Left forelimb (tissue), 1 donor: ENCODE measurements at regions not wholly inside any gene's neighbourhood (a gene's known extent, or its start where the extent isn't known, plus 50 kb on each side); places are given as distances from the start of the nearest gene placed in this dataset.

Experiments
- DNase-seq: peaks from one replicate; pipeline ENCODE4 v3.0.0-alpha.2; 2018; ENCODE audit warnings: low spot score

- no peak for DNase-seq
Observed at GRCh38 chr3:7913283-7913682, 588.3 kb upstream of the LMCD1 start.

DNA sequence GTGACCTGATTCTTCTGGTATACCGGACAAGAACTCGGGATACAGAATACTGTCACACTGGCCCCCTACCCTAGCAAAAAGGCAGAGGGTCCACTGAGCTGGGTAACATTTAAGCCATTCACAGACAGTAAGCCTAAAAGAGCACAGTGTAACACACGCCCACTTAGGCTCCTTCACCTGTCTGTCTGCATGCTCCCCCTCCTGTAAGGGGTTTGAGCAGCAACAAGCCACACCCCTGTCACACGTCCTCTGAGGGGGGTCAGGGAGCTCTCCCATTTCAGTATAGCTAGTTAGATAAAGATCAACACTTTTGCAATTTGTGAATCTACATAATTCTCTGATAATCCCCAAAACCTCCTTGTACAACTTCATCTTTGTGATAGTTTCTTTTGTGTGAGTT lies 586.3 kb upstream of the LMCD1 start:
- no peak for DNase-seq

DNA sequence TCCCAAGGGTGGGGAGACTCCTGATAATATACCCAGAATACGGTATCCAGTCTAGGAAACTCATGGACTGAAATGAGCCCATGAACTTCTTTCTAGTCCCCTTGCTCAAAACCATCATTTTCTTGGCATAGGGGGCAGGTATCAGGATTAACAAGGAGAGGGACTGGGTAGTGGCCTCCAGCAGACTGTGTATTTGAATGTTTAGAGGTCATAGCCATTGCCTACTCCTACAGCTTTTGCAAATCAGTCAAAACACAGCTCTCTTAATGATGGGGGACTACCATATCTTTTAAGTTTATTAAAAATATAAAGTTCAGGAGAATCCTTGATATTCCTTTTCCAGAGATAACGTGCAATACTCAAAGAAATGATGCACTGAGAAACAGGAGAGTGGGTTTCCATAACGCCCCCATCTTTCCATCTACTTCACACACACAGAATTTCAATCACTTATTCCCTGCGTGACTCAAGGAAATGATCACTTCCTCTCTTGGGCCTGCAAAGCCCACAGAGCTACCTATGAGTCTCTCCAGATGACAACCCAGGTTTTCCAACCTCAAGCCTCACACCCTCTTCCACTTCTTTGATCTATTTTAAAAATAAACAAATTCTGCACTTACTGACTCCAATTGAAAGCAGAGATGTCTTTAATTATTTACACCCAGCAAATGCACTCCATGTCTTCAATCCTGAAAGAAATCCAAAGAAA lies 584.0 kb upstream of the LMCD1 start:
- no peak for DNase-seq

DNA sequence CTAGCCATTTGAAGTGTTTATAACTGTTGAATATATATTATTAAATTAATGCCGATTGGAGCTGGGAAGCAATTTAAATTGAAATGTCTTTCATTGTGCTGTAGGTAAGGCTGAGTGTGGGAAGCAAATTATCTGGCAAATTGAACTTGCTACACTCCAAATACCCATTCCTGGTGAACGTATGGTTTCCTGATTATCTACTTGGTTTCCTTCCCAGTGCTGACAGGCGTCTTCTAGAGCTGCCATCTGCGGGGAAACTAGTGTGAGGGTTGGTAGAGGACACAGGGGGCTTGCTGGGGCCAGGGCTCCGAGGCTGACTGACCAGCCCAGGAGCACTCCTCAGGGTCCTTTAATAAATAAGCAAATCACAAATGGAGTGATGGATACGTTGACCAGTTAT lies 581.4 kb upstream of the LMCD1 start:
- no peak for DNase-seq

DNA sequence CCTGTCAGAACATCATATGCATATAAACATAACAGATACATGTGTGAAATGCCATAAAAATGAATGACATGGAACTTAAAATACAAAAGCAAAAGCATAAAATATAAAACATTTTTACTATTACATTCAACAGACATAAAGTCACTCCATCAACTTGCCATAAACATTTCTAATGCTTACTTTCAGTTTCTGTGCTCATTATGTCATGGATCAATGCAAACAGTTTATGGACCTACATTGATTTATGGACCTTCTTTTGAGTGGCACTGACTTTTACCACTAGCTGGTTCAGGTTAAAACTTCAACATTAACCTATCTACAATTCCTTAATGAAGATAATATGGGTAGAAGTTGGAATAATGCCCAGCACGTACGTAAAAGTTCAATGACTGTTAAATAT lies 577.4 kb upstream of the LMCD1 start:
- DNase-seq = no peak

- no peak for DNase-seq
Observed at GRCh38 chr3:7927015-7927414, 574.6 kb upstream of the LMCD1 start.

DNA sequence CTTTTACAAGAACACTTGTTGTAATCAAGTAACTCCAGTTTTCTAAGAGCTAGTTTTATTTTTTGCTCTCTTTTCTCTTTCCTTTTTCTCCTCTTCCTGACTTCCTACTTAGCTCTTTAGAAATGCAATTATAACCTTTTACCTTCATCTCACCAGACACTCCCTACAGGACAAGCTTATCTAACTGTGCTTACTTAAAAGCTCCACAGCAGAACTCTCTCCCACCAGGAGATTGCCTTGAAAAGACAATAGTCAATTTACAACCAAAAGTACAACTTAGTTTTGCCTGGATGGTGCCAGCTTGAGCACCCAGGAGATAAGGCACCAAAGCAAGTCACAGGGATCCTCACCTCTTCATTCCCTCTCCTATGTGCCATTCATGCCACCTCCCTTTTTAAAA lies 573.8 kb upstream of the LMCD1 start:
- DNase-seq = no peak

GRCh38 chr3:7929319-7929889 lies 572.2 kb upstream of the LMCD1 start:
- no peak for DNase-seq

- no peak for DNase-seq
Observed at GRCh38 chr3:7934362-7934761, 567.3 kb upstream of the LMCD1 start.

- no peak for DNase-seq
Observed at GRCh38 chr3:7947930-7948329, 553.7 kb upstream of the LMCD1 start.

- DNase-seq = no peak
Observed at GRCh38 chr3:7950890-7951289, 550.7 kb upstream of the LMCD1 start.

GRCh38 chr3:7953449-7954014 lies 548.1 kb upstream of the LMCD1 start:
- DNase-seq = no peak

GRCh38 chr3:7957024-7957423 lies 544.6 kb upstream of the LMCD1 start:
- no peak for DNase-seq

- DNase-seq = no peak
Observed at GRCh38 chr3:7959094-7959493, 542.5 kb upstream of the LMCD1 start.

DNA sequence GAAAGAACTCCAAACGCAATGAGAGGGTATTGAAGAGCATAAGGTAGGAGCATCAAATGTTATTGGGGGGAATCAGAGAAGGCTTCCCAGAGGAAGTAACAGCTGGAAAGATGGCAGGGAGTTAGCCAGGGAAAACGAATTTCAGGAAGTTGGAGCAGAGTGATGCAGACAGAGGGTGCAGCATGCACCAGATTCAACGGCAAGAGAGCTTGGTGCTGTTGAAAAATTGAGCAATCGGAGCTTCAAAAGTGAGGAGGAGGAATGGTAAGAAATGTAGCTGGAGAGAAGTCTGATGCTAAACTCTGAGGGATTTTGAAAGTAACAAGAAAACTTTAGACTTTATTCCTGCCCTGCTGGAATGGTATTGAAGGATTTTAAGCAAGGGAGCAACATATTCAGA lies 541.0 kb upstream of the LMCD1 start:
- DNase-seq = no peak

DNA sequence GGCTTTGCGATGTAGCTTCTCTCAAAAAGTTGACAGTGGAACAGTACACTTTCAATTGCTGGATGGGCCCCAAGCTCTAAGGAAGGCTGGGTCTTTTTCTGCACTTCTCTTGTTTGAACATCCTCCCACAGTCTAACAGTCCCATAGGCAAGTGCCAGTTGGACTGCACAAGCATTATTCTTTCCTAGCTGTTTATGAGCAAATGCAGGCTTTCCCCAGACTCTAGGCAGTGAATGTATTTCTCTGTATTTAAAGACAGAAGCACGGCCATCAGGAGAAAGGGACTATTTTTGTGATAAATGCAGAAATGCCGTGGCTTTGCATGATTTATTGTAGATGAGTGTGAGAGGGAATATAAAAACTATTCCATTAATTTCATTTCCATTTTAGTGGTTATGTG lies 539.3 kb upstream of the LMCD1 start:
- DNase-seq = no peak

DNA sequence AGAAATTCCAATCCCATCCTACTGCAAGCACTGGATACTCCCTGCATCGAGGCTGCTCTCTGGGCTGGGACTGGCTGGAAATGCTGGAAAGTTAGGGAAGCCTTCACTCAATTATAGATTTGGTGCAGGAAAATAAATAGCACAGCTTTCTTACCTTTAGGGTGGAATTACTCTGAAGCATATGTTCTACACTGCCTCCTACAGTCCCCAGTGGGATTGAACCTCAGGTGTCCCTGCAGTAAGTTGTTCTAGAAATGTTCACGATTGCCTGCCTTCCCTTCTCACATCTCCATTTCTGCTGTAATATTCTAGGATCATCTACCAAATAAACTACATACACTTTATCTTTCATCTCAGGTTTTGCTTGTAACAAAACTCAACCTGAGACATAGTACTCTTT lies 536.7 kb upstream of the LMCD1 start:
- no peak for DNase-seq

- DNase-seq = no peak
Observed at GRCh38 chr3:7973006-7973405, 528.6 kb upstream of the LMCD1 start.

- no peak for DNase-seq
Observed at GRCh38 chr3:7977245-7978086, 524.2 kb upstream of the LMCD1 start.

- DNase-seq = no peak
Observed at GRCh38 chr3:7978087-7978422, 523.6 kb upstream of the LMCD1 start.

DNA sequence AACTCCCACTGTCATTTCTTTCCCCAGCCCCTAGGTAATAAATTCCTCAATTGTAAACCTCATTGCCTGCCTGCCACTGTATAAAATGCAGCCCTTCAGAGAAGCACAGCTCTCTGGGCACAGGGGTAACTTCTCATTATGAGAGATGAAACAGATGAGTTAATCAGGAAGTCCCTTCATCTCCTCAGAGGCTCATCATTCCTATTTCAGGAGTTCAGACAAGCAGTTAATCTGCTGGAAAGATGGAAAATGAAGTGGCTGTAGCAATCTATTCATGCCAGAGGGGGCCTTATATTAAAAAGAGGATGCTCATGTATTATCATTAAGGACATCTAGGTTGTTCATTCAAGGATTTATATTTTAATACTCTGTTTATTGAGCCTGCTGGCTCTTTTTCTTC lies 519.5 kb upstream of the LMCD1 start:
- DNase-seq = no peak

GRCh38 chr3:7999384-7999783 lies 502.2 kb upstream of the LMCD1 start:
- DNase-seq = no peak

DNA sequence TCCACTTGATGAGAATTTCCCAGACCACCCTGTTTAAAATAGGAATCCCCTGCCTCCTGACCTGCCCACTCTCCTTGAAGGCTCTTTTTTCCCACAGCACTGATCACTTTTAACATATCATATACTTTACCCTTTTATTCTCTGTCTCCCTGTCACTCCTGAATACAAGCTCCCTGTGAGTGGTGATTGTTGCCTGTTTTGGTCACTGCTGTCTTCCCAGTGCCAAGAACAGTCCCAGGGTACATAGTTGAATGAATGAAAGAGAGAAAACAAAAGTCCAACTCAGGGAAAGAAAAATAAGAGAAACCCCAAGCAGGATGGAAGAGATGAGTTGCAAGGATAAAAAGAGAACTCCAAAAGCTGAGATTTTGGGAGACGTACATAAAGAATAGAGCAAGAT lies 500.3 kb upstream of the LMCD1 start:
- DNase-seq = no peak
